Mucosa of rectum (tissue), 2 donors: ENCODE measurements at regions not wholly inside any gene's neighbourhood (a gene's known extent, or its start where the extent isn't known, plus 50 kb on each side); places are given as distances from the start of the nearest gene placed in this dataset.

ENCODE experiments used
- H3K27ac ChIP-seq, 2 donors: one replicate each; pipeline ENCODE4 v1.7.0; 2013; ENCODE audit warnings: inconsistent platforms in 2 of 2, low read depth in 2 of 2, low read length in 2 of 2
- H3K27me3 ChIP-seq, 2 donors: one replicate each; pipeline ENCODE4 v1.7.0; 2013; ENCODE audit warnings: low read length in 2 of 2; ENCODE audit not compliant: control insufficient read depth in 2 of 2, insufficient read depth in 2 of 2
- H3K36me3 ChIP-seq, 2 donors: one replicate each; pipeline ENCODE4 v1.7.0; 2013; ENCODE audit warnings: low read length in 2 of 2; ENCODE audit not compliant: control insufficient read depth in 2 of 2, insufficient read depth in 2 of 2
- H3K4me1 ChIP-seq, 2 donors: one replicate each; pipeline ENCODE4 v1.7.0; 2013; ENCODE audit warnings: low read length in 2 of 2, mild to moderate bottlenecking in 1 of 2; ENCODE audit not compliant: control insufficient read depth in 2 of 2, insufficient read depth in 2 of 2
- H3K4me3 ChIP-seq, 2 donors: one replicate each; pipeline ENCODE4 v1.7.0; 2013; ENCODE audit warnings: low read length in 2 of 2
- H3K9ac ChIP-seq, 2 donors: one replicate each; pipeline ENCODE4 v1.7.0; 2013; ENCODE audit warnings: low read length in 2 of 2, low read depth in 1 of 2, mild to moderate bottlenecking in 1 of 2
- H3K9me3 ChIP-seq, 2 donors: one replicate each; pipeline ENCODE4 v1.7.0; 2013; ENCODE audit warnings: low read length in 2 of 2; ENCODE audit not compliant: control insufficient read depth in 2 of 2
- donor health status: healthy.
- donor health status: Normal muscosa, but diverticular disease.

- Histone ChIP-seq H3K4me1 (no peaks in the 10 kb centered on the region), H3K36me3 (no peaks in the 10 kb centered on the region), H3K27ac (no peak overlapping the region), H3K4me3 (no peak overlapping the region), H3K9ac (no peak overlapping the region), H3K9me3 (no peaks in the 10 kb centered on the region), H3K27me3 (no peaks in the 10 kb centered on the region)
These were observed 514.8 kb upstream of the TENM3 start for GRCh38 chr4:181728305-181728966.

- Histone ChIP-seq H3K27me3 (no peaks in the 10 kb centered on the region), H3K27ac (no peak overlapping the region), H3K4me3 (no peak overlapping the region), H3K36me3 (no peaks in the 10 kb centered on the region), H3K9me3 (no peaks in the 10 kb centered on the region), H3K4me1 (no peaks in the 10 kb centered on the region), H3K9ac (no peak overlapping the region)
These were observed 511.3 kb upstream of the TENM3 start for GRCh38 chr4:181731900-181732299.

GRCh38 chr4:181737744-181738143 is 505.5 kb upstream of the TENM3 start:
- no peak overlapping the region for H3K4me3 ChIP-seq
- no peaks in the 10 kb centered on the region for H3K9me3 ChIP-seq
- no peak overlapping the region for H3K9ac ChIP-seq
- no peaks in the 10 kb centered on the region for H3K27me3 ChIP-seq
- no peaks in the 10 kb centered on the region for H3K36me3 ChIP-seq
- no peak overlapping the region for H3K27ac ChIP-seq
- H3K4me1 ChIP-seq: no peaks in the 10 kb centered on the region

GRCh38 chr4:181739031-181739430 is 504.2 kb upstream of the TENM3 start:
- H3K9ac ChIP-seq: no peak overlapping the region
- H3K36me3 ChIP-seq: no peaks in the 10 kb centered on the region
- H3K4me1 ChIP-seq: no peaks in the 10 kb centered on the region
- H3K27me3 ChIP-seq: no peaks in the 10 kb centered on the region
- H3K9me3 ChIP-seq: no peaks in the 10 kb centered on the region
- no peak overlapping the region for H3K4me3 ChIP-seq
- no peak overlapping the region for H3K27ac ChIP-seq

GRCh38 chr4:181741513-181741912 is 501.7 kb upstream of the TENM3 start:
- Histone ChIP-seq H3K9ac (no peak overlapping the region), H3K36me3 (no peaks in the 10 kb centered on the region), H3K9me3 (no peaks in the 10 kb centered on the region), H3K4me3 (no peak overlapping the region), H3K27me3 (no peaks in the 10 kb centered on the region), H3K27ac (no peak overlapping the region), H3K4me1 (no peaks in the 10 kb centered on the region)

GRCh38 chr4:181745933-181746625 is 497.1 kb upstream of the TENM3 start:
- H3K36me3 ChIP-seq: no peaks in the 10 kb centered on the region
- no peak overlapping the region for H3K4me3 ChIP-seq
- H3K9me3 ChIP-seq: no peaks in the 10 kb centered on the region
- no peaks in the 10 kb centered on the region for H3K4me1 ChIP-seq
- H3K9ac ChIP-seq: no peak overlapping the region
- H3K27me3 ChIP-seq: no peaks in the 10 kb centered on the region
- H3K27ac ChIP-seq: no peak overlapping the region

- Histone ChIP-seq H3K4me1 (no peaks in the 10 kb centered on the region), H3K4me3 (no peak overlapping the region), H3K27me3 (no peaks in the 10 kb centered on the region), H3K36me3 (no peaks in the 10 kb centered on the region), H3K9ac (no peak overlapping the region), H3K27ac (no peak overlapping the region), H3K9me3 (no peaks in the 10 kb centered on the region)
These were observed 494.6 kb upstream of the TENM3 start for GRCh38 chr4:181748581-181748980.

- no peak overlapping the region for H3K27ac ChIP-seq
- H3K4me3 ChIP-seq: no peak overlapping the region
- no peaks in the 10 kb centered on the region for H3K27me3 ChIP-seq
- H3K4me1 ChIP-seq: no peaks in the 10 kb centered on the region
- no peak overlapping the region for H3K9ac ChIP-seq
- no peaks in the 10 kb centered on the region for H3K9me3 ChIP-seq
- no peaks in the 10 kb centered on the region for H3K36me3 ChIP-seq
These were observed 490.7 kb upstream of the TENM3 start for GRCh38 chr4:181752516-181752915.

GRCh38 chr4:181753207-181753606 is 490.0 kb upstream of the TENM3 start:
- no peak overlapping the region for H3K27ac ChIP-seq
- H3K4me3 ChIP-seq: no peak overlapping the region
- H3K27me3 ChIP-seq: no peaks in the 10 kb centered on the region
- no peak overlapping the region for H3K9ac ChIP-seq
- H3K4me1 ChIP-seq: no peaks in the 10 kb centered on the region
- no peaks in the 10 kb centered on the region for H3K36me3 ChIP-seq
- H3K9me3 ChIP-seq: no peaks in the 10 kb centered on the region

GRCh38 chr4:181755846-181756245 is 487.4 kb upstream of the TENM3 start:
- Histone ChIP-seq H3K4me3 (no peak overlapping the region), H3K27ac (no peak overlapping the region), H3K9me3 (no peaks in the 10 kb centered on the region), H3K4me1 (no peaks in the 10 kb centered on the region), H3K27me3 (no peaks in the 10 kb centered on the region), H3K36me3 (no peaks in the 10 kb centered on the region), H3K9ac (no peak overlapping the region)
